T47D (cell line): ENCODE measurements at regions not wholly inside any gene's neighbourhood (a gene's known extent, or its start where the extent isn't known, plus 50 kb on each side); places are given as distances from the start of the nearest gene placed in this dataset.
"Not testable (repeated sequence)": the region's sequence is repeated elsewhere in the genome, so short reads cannot be mapped to it uniquely, and the experiment has no call there.

Experiments
- DNase-seq, 2 experiments: peaks; one replicate each; pipeline versions ENCODE4 v3.0.0 to v3.0.0-alpha.2; 2011 to 2012; ENCODE audit warnings: low read depth in 1 of 2, low spot score in 1 of 2
- JUND ChIP-seq: IDR thresholded peaks from 2 replicates; pipeline ENCODE4 v1.6.1; 2012; ENCODE audit warnings: low read depth
- in situ Hi-C: cut with HindIII; loops from 2 replicates; pipeline ENCODE4 v1.10.0; 2016; ENCODE audit warnings: low sequenced_read_pairs, low pct_unique_long_range_greater_than_20kb

DNA sequence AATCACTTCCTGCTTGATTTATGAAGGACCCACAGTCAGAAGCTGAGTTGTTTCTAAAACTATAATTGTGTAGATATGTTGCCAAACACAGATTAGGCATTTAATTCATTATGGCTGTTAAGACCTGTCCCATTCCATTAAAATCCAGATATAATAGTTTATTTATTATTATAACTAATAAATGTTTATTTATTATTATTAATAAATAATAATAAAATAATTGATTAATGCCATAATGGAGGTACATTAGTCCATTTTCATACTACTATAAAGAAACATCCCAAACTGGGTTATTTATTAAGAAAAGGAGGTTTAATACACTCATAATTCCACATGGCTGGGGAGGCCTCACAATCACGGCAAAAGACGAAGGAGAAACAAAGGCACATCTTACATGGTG lies 1240.9 kb downstream of the CDH11 start:
- no peak for TF ChIP-seq JUND
- in situ Hi-C loops = no loop called here
- DNase-seq = no peak

DNA sequence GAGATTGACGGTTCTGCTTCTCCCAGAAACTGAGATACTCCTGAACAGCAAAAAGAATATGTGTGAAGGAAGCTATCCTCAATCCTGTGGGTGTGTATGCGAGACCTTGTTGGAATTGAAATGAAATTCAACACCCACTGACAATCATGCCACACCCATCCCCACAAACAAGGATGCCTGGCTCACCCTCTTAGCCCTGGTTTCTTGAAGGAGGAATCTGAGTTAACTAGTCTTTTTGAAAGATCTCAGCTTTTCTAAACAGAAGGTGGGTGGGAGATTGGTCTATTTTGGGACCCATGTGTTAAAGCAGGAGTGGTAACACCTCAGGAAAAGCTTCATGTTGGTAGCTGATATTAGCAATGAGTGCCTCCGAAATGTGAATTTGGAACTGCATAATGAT lies 1244.5 kb downstream of the CDH11 start:
- in situ Hi-C loops = no loop called here
- DNase-seq = no peak
- no peak for TF ChIP-seq JUND

DNA sequence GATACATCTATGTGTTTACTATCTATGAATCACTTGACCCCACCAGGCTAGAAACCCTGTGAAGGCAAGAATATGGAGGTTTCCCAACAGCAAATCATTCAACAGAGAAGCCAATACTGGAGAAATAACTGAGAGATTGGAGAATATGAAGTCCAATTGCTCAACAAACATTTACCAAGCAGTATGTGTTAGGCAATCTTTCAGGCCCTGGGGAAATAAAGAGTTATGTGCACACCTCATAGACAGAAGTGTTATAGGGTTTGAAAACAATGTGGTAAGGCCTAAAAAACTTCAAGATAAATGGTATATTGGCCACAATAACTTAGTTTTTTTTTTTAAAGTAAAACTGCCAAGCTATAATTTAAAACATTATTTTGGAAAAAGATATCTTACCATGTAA lies 1245.8 kb downstream of the CDH11 start:
- in situ Hi-C loops = no loop called here
- DNase-seq = peak in 1 of 2 experiments; percentile 2
- TF ChIP-seq JUND = no peak

GRCh38 chr16:63860700-63861099 lies 1261.2 kb downstream of the CDH11 start:
- in situ Hi-C loops, DNase-seq: not testable (repeated sequence)

- TF ChIP-seq JUND = no peak
- DNase-seq = no peak
- in situ Hi-C loops = no loop called here
Observed at GRCh38 chr16:63856537-63856936, 1265.3 kb downstream of the CDH11 start.

DNA sequence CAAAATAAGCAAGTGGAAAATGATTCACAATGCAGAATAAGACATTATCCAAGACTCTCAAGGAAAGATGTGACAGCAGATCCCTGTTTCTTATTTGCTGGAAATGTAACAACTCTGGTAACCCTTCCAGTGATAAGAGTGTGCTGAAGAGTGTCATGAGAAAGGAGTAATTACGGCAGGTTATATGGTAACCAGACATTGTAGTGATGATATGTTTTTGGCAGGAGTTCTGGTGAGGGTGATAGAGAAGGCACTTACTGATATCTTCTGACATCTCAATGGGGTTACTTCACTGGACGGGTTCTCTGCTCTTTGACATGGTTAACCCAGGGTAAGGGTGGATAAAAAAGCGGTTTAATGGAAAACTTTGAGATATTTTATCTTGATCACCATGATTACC lies 1270.9 kb downstream of the CDH11 start:
- in situ Hi-C loops = no loop called here
- no peak for DNase-seq
- TF ChIP-seq JUND = no peak

GRCh38 chr16:63841271-63841670 lies 1280.6 kb downstream of the CDH11 start:
- TF ChIP-seq JUND = no peak
- no peak for DNase-seq
- in situ Hi-C loops = no loop called here

DNA sequence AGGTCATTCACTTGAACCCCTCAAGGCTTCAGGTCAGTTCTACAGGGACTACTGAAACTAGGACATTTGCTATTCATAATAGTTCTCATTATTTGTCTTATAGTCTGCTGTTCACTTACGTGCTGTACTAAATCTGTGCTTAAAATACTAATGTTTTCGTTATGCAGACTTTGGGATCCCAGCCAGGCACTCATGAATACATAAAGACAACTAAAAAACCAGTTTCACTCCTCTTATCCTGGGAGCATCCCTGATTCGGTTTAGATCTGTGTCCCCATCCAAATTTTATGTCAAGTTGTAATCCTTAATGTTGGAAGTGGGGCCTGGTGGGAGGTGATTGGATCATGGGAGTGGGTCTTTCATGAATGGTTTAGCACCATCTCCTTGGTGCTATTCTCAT lies 1291.8 kb downstream of the CDH11 start:
- DNase-seq = no peak
- TF ChIP-seq JUND = no peak
- in situ Hi-C loops = no loop called here

GRCh38 chr16:63822818-63823217 lies 1299.0 kb downstream of the CDH11 start:
- no peak for DNase-seq
- in situ Hi-C loops = no loop called here
- no peak for TF ChIP-seq JUND

DNA sequence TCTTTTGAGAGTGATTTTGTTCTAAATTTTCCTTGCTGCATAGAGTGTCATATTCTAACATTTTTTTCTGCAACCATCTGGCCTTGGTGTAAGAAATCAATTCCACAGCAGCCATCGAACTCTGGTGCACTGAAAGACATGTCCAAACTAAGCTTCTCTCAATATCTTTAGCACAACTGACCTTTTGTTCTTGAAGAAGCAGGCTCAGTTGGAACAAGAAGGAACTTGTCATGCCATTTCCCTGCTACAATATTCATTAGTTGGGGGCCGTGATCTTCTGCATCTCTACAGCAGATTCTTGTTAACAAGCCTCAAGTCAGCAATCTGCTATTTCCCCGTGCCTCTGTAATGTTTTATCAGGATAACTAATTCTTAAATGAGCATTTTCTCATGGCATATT lies 1305.6 kb downstream of the CDH11 start:
- in situ Hi-C loops = no loop called here
- DNase-seq = no peak

DNA sequence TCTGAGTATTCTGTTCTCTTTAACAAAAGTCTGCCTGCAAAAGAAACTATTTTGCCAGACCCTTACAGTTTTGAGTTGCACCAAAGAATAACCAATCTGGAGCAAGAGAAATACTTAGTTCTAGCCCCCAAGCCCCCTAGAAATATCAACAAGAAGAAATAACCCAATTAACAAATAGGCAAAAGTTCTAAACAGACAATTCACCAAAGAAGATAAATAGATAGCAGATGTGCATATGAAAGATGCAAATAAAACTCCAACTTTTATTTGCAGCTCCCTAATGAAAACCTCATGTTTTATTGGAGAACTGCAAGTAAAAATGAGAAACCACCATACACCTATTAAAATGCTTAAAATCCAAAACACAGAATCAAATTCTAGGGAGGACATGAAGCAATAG lies 1308.0 kb downstream of the CDH11 start:
- no peak for DNase-seq
- in situ Hi-C loops = no loop called here
- no peak for TF ChIP-seq JUND

More for the DNA sequence above, 1305.6 kb downstream of the CDH11 start:
- TF ChIP-seq JUND = no peak

DNA sequence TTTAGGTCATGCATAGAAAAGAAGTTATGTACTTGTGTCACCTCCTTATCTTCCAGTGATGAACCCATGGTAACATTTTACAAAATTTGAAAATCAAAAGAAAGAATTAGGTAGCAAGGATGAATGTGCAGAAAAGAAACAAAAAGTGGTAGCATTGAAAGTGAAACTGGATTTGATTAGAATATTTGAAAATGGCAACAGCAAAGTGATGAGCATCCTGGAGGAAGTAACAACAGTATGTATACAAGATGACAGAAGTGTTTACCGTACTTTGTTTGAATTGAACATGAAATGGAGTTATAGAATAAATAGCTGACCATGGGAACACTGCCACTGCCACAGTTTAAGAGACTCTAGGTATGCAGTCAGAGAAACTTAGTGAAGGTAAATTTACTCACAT lies 1313.1 kb downstream of the CDH11 start:
- in situ Hi-C loops = no loop called here
- TF ChIP-seq JUND = no peak

GRCh38 chr16:63806794-63807506 lies 1314.9 kb downstream of the CDH11 start:
- in situ Hi-C loops = no loop called here
- no peak for TF ChIP-seq JUND
- DNase-seq = no peak

More for the DNA sequence above, 1313.1 kb downstream of the CDH11 start:
- no peak for DNase-seq

GRCh38 chr16:63804126-63804525 lies 1317.7 kb downstream of the CDH11 start:
- in situ Hi-C loops = no loop called here

More at GRCh38 chr16:63804126-63804525, 1317.7 kb downstream of the CDH11 start:
- no peak for TF ChIP-seq JUND
- no peak for DNase-seq
